Superior temporal gyrus (tissue), 1 donor: ENCODE measurements at regions not wholly inside any gene's neighbourhood (a gene's known extent, or its start where the extent isn't known, plus 50 kb on each side); places are given as distances from the start of the nearest gene placed in this dataset.

Source experiments
- DNase-seq: peaks from one replicate; pipeline ENCODE4 v3.0.0-alpha.2; 2016; ENCODE audit errors: extremely low spot score

- DNase-seq: no peak
These were observed 1043.0 kb upstream of the POU3F3 start for GRCh38 chr2:103810875-103811274.

GRCh38 chr2:103814016-103814415 lies 1039.9 kb upstream of the POU3F3 start:
- DNase-seq: no peak

- DNase-seq: no peak
These were observed 1038.2 kb upstream of the POU3F3 start for GRCh38 chr2:103815731-103816130.

GRCh38 chr2:103817746-103818145 lies 1036.2 kb upstream of the POU3F3 start:
- no peak for DNase-seq

- DNase-seq: no peak
These were observed 1035.7 kb upstream of the POU3F3 start for GRCh38 chr2:103818176-103818575.

- no peak for DNase-seq
These were observed 1034.3 kb upstream of the POU3F3 start for GRCh38 chr2:103819599-103819998.

- DNase-seq: no peak
These were observed 1030.1 kb upstream of the POU3F3 start for GRCh38 chr2:103823847-103824246.

GRCh38 chr2:103847276-103847675 lies 1006.6 kb upstream of the POU3F3 start:
- DNase-seq: no peak

- DNase-seq: no peak
These were observed 994.7 kb upstream of the POU3F3 start for GRCh38 chr2:103859238-103859637.

- no peak for DNase-seq
These were observed 993.9 kb upstream of the POU3F3 start for GRCh38 chr2:103860016-103860415.

- DNase-seq: no peak
These were observed 985.5 kb upstream of the POU3F3 start for GRCh38 chr2:103868396-103868795.

GRCh38 chr2:103873716-103874351 lies 980.1 kb upstream of the POU3F3 start:
- DNase-seq: no peak

- no peak for DNase-seq
These were observed 978.8 kb upstream of the POU3F3 start for GRCh38 chr2:103875131-103875530.

GRCh38 chr2:103875531-103875930 lies 978.4 kb upstream of the POU3F3 start:
- no peak for DNase-seq

GRCh38 chr2:103876611-103877010 lies 977.3 kb upstream of the POU3F3 start:
- no peak for DNase-seq

GRCh38 chr2:103879101-103879500 lies 974.8 kb upstream of the POU3F3 start:
- no peak for DNase-seq

GRCh38 chr2:103880081-103880834 lies 973.7 kb upstream of the POU3F3 start:
- DNase-seq: no peak

GRCh38 chr2:103887625-103888024 lies 966.3 kb upstream of the POU3F3 start:
- DNase-seq: no peak

GRCh38 chr2:103896182-103896581 lies 957.7 kb upstream of the POU3F3 start:
- DNase-seq: no peak

- DNase-seq: no peak
These were observed 955.4 kb upstream of the POU3F3 start for GRCh38 chr2:103898561-103898960.

- DNase-seq: no peak
These were observed 951.6 kb upstream of the POU3F3 start for GRCh38 chr2:103902347-103902746.

GRCh38 chr2:103921161-103921560 lies 932.8 kb upstream of the POU3F3 start:
- no peak for DNase-seq

GRCh38 chr2:103942199-103942598 lies 911.7 kb upstream of the POU3F3 start:
- DNase-seq: no peak

- DNase-seq: no peak
These were observed 908.8 kb upstream of the POU3F3 start for GRCh38 chr2:103945083-103945482.
